Liver (tissue), 7 donors: ENCODE measurements at regions not wholly inside any gene's neighbourhood (a gene's known extent, or its start where the extent isn't known, plus 50 kb on each side); places are given as distances from the start of the nearest gene placed in this dataset.

Experiments used
- DNase-seq: peaks from one replicate; pipeline ENCODE4 v3.0.0-alpha.2; 2017; ENCODE audit warnings: low spot score
- H3K27ac ChIP-seq, 2 donors: one replicate each; pipeline ENCODE4 v1.7.0; 2013; ENCODE audit warnings: inconsistent platforms in 2 of 2, low read length in 2 of 2, control low read depth in 1 of 2, low read depth in 1 of 2, mild to moderate bottlenecking in 1 of 2
- H3K27me3 ChIP-seq, 4 donors: one replicate each; pipeline versions ENCODE4 v1.6.1 to v1.7.0; 2013; ENCODE audit warnings: low read length in 3 of 4, inconsistent platforms in 1 of 4, mild to moderate bottlenecking in 1 of 4, moderate library complexity in 1 of 4; ENCODE audit not compliant: control insufficient read depth in 4 of 4, insufficient read depth in 4 of 4
- H3K36me3 ChIP-seq, 4 donors: one replicate each; pipeline versions ENCODE4 v1.6.1 to v1.7.0; 2013; ENCODE audit warnings: low read length in 3 of 4, mild to moderate bottlenecking in 3 of 4, low read depth in 1 of 4, moderate library complexity in 1 of 4; ENCODE audit not compliant: control insufficient read depth in 4 of 4, insufficient read depth in 3 of 4
- H3K4me1 ChIP-seq, 4 donors: one replicate each; pipeline versions ENCODE4 v1.6.1 to v1.7.0; 2013; ENCODE audit warnings: low read length in 3 of 4, mild to moderate bottlenecking in 3 of 4, moderate library complexity in 1 of 4; ENCODE audit not compliant: control insufficient read depth in 4 of 4, insufficient read depth in 4 of 4
- H3K4me3 ChIP-seq, 3 donors: one replicate each; pipeline versions ENCODE4 v1.6.1 to v1.7.0; 2013; ENCODE audit warnings: low read length in 3 of 3, control low read depth in 1 of 3, low read depth in 1 of 3, mild to moderate bottlenecking in 1 of 3
- H3K9ac ChIP-seq, 2 donors: one replicate each; pipeline ENCODE4 v1.7.0; 2013; ENCODE audit warnings: low read length in 2 of 2, mild to moderate bottlenecking in 2 of 2, moderate library complexity in 2 of 2, control low read depth in 1 of 2, low read depth in 1 of 2
- H3K9me3 ChIP-seq, 4 donors: one replicate each; pipeline versions ENCODE4 v1.6.1 to v1.7.0; 2013; ENCODE audit warnings: low read length in 3 of 4; ENCODE audit not compliant: control insufficient read depth in 4 of 4
- ATF3 ChIP-seq: IDR thresholded peaks from 2 replicates; pipeline ENCODE4 v1.6.1; 2016; ENCODE audit warnings: antibody characterized with exemption
- EGR1 ChIP-seq, 2 donors: IDR thresholded peaks; 2 replicates each; pipeline ENCODE4 v1.6.1; 2016 to 2018; ENCODE audit warnings: antibody characterized with exemption in 2 of 2, low read depth in 2 of 2
- FOXA1 ChIP-seq: IDR thresholded peaks from 2 replicates; pipeline ENCODE4 v1.6.1; 2016; ENCODE audit warnings: antibody characterized with exemption
- FOXA2 ChIP-seq: IDR thresholded peaks from 2 replicates; pipeline ENCODE4 v1.6.1; 2016; ENCODE audit warnings: antibody characterized with exemption
- GABPA ChIP-seq, 2 donors: IDR thresholded peaks in 1 of 2; conservative IDR thresholded peaks in 1 of 2; 2 replicates each; pipeline ENCODE4 v1.6.1; 2016; ENCODE audit warnings: antibody characterized with exemption in 2 of 2, mild to moderate bottlenecking in 1 of 2, moderate library complexity in 1 of 2
- HNF4G ChIP-seq: IDR thresholded peaks from 2 replicates; pipeline ENCODE4 v1.6.1; 2016; ENCODE audit warnings: antibody characterized with exemption
- JUND ChIP-seq, 2 donors: IDR thresholded peaks; 2 replicates each; pipeline ENCODE4 v1.6.1; 2016; ENCODE audit warnings: antibody characterized with exemption in 2 of 2
- MAX ChIP-seq: IDR thresholded peaks from 2 replicates; pipeline ENCODE4 v1.6.1; 2016; ENCODE audit warnings: antibody characterized with exemption
- NR2F2 ChIP-seq: IDR thresholded peaks from 2 replicates; pipeline ENCODE4 v1.6.1; 2016; ENCODE audit warnings: antibody characterized with exemption
- RAD21 ChIP-seq, 2 donors: IDR thresholded peaks; 2 replicates each; pipeline ENCODE4 v1.6.1; 2016; ENCODE audit warnings: antibody characterized with exemption in 2 of 2, mild to moderate bottlenecking in 2 of 2
- REST ChIP-seq: IDR thresholded peaks from 2 replicates; pipeline ENCODE4 v1.6.1; 2016; ENCODE audit warnings: antibody characterized with exemption, mild to moderate bottlenecking
- RXRA ChIP-seq, 2 donors: IDR thresholded peaks; 2 replicates each; pipeline ENCODE4 v1.6.1; 2017 to 2018; ENCODE audit warnings: antibody characterized with exemption in 2 of 2, mild to moderate bottlenecking in 1 of 2
- SP1 ChIP-seq: IDR thresholded peaks from 2 replicates; pipeline ENCODE4 v1.6.1; 2018; ENCODE audit warnings: antibody characterized with exemption, mild to moderate bottlenecking
- TAF1 ChIP-seq: conservative IDR thresholded peaks from 2 replicates; pipeline ENCODE4 v1.6.1; 2016; ENCODE audit warnings: antibody characterized with exemption, mild to moderate bottlenecking
- YY1 ChIP-seq: IDR thresholded peaks from 2 replicates; pipeline ENCODE4 v1.6.1; 2016; ENCODE audit warnings: antibody characterized with exemption, mild to moderate bottlenecking
- TF ChIP-seq, protein P1 (sequence below): IDR thresholded peaks from 2 replicates; pipeline ENCODE4 v1.6.1; 2016; ENCODE audit warnings: antibody characterized with exemption
- TF ChIP-seq, protein P2 (sequence below): fragments of 150-350 bp; IDR thresholded peaks from 2 replicates; pipeline ENCODE4 v1.5.1; 2017; ENCODE audit warnings: improper control_type of control experiment, low read depth, low read length; ENCODE audit not compliant: missing input control
- donor health status: healthy.
- donor health status: healthy.
- donor health status: healthy.
- donor health status: healthy.

- TF ChIP-seq, protein P1, sequence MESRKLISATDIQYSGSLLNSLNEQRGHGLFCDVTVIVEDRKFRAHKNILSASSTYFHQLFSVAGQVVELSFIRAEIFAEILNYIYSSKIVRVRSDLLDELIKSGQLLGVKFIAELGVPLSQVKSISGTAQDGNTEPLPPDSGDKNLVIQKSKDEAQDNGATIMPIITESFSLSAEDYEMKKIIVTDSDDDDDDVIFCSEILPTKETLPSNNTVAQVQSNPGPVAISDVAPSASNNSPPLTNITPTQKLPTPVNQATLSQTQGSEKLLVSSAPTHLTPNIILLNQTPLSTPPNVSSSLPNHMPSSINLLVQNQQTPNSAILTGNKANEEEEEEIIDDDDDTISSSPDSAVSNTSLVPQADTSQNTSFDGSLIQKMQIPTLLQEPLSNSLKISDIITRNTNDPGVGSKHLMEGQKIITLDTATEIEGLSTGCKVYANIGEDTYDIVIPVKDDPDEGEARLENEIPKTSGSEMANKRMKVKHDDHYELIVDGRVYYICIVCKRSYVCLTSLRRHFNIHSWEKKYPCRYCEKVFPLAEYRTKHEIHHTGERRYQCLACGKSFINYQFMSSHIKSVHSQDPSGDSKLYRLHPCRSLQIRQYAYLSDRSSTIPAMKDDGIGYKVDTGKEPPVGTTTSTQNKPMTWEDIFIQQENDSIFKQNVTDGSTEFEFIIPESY: no peak
- no peak for TF ChIP-seq YY1
- no peak for TF ChIP-seq NR2F2
- no peak for TF ChIP-seq RAD21 (IDR thresholded peaks at IDR 0.05)
- TF ChIP-seq JUND (IDR thresholded peaks at IDR 0.05): no peak
- no peak for TF ChIP-seq ATF3
- no peak for TF ChIP-seq GABPA (IDR thresholded peaks at IDR 0.05 in 1 of 2, conservative IDR thresholded peaks at IDR 0.05 in 1 of 2)
Measured at GRCh38 chr14:98692832-98693231, 579.2 kb downstream of the BCL11B start (continued).

DNA sequence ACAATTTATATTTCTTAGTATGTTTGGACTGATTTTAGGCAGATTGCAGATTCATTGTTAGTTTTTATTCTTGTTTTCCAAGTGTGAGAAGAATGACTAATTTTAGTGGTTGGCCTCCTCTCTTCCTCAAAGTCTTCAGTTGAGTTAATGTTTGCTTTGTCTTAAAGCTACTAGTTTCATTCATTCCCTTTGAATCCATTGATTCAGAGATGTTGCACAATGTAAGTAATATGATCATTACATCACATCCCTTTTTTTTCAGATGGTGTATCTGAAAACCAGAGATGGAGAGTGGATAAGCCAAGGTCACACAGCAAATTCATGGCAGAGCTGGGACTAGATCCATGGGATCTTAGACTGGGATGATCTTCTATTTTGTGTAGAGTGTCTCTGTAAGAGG lies 577.5 kb downstream of the BCL11B start:
- H3K9ac ChIP-seq: no peak overlapping the region
- no peaks in the 10 kb centered on the region for H3K36me3 ChIP-seq
- peaks cover 0 to 3% (median 3%) of the 10 kb centered on the region in 4 donors for H3K9me3 ChIP-seq
- no peak overlapping the region for H3K4me3 ChIP-seq
- DNase-seq: no peak
- H3K27me3 ChIP-seq: no peaks in the 10 kb centered on the region
- TF ChIP-seq FOXA2 (no peak), REST (no peak), EGR1 (IDR thresholded peaks at IDR 0.05; ENCODE audit: low read depth in 2 of 2) (no peak), JUND (IDR thresholded peaks at IDR 0.05) (no peak), RXRA (IDR thresholded peaks at IDR 0.05) (no peak), NR2F2 (no peak), TAF1 (no peak), MAX (no peak), HNF4G (no peak), SP1 (no peak), FOXA1 (no peak), YY1 (no peak), GABPA (IDR thresholded peaks at IDR 0.05 in 1 of 2, conservative IDR thresholded peaks at IDR 0.05 in 1 of 2) (no peak)
- TF ChIP-seq, protein P2, sequence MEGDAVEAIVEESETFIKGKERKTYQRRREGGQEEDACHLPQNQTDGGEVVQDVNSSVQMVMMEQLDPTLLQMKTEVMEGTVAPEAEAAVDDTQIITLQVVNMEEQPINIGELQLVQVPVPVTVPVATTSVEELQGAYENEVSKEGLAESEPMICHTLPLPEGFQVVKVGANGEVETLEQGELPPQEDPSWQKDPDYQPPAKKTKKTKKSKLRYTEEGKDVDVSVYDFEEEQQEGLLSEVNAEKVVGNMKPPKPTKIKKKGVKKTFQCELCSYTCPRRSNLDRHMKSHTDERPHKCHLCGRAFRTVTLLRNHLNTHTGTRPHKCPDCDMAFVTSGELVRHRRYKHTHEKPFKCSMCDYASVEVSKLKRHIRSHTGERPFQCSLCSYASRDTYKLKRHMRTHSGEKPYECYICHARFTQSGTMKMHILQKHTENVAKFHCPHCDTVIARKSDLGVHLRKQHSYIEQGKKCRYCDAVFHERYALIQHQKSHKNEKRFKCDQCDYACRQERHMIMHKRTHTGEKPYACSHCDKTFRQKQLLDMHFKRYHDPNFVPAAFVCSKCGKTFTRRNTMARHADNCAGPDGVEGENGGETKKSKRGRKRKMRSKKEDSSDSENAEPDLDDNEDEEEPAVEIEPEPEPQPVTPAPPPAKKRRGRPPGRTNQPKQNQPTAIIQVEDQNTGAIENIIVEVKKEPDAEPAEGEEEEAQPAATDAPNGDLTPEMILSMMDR: no peak
- TF ChIP-seq, protein P1: no peak
- H3K27ac ChIP-seq: no peak overlapping the region
- no peaks in the 10 kb centered on the region for H3K4me1 ChIP-seq
